A549 (cell line): ENCODE measurements at regions not wholly inside any gene's neighbourhood (a gene's known extent, or its start where the extent isn't known, plus 50 kb on each side); places are given as distances from the start of the nearest gene placed in this dataset.

ENCODE experiments used
- BHLHE40 ChIP-seq: IDR thresholded peaks from 2 replicates; pipeline ENCODE4 v1.6.1; 2012; ENCODE audit warnings: low read depth, low read length, inconsistent platforms
- CEBPB ChIP-seq, 2 experiments: fragments of >200 bp in 1 of 2; sonication (Bioruptor Twin) in 1 of 2; formaldehyde crosslinking in 1 of 2; IDR thresholded peaks; 2 replicates each; pipeline ENCODE4 v1.6.1; 2012 to 2016
- CHD2 ChIP-seq: fragments of 150-350 bp; IDR thresholded peaks from 2 replicates; pipeline ENCODE4 v1.6.1; 2014; ENCODE audit warnings: low read length; ENCODE audit not compliant: partially characterized antibody
- CHD4 ChIP-seq: fragments of 200-600 bp; sonication (generic); IDR thresholded peaks from 2 replicates; pipeline ENCODE4 v1.6.1; 2016; ENCODE audit warnings: antibody characterized with exemption, mild to moderate bottlenecking, borderline replicate concordance
- CTCF ChIP-seq: fragments of >200 bp; sonication (Bioruptor Twin); formaldehyde crosslinking; IDR thresholded peaks from 3 replicates; pipeline ENCODE4 v1.5.1; 2016
- EHF ChIP-seq: fragments of 250-450 bp; sonication (Bioruptor Pico); IDR thresholded peaks from 2 replicates; pipeline ENCODE4 v1.5.0; 2020; ENCODE audit warnings: mild to moderate bottlenecking
- ELK1 ChIP-seq: fragments of 150-350 bp; IDR thresholded peaks from 2 replicates; pipeline ENCODE4 v1.6.1; 2014; ENCODE audit warnings: low read depth, mild to moderate bottlenecking, low read length
- HDAC2 ChIP-seq: fragments of 200-600 bp; sonication (generic); IDR thresholded peaks from 2 replicates; pipeline ENCODE4 v1.6.1; 2016
- JUNB ChIP-seq: fragments of >200 bp; sonication (Bioruptor Twin); formaldehyde crosslinking; IDR thresholded peaks from 2 replicates; pipeline ENCODE4 v1.6.1; 2016
- KDM5A ChIP-seq: fragments of 200-600 bp; sonication (generic); IDR thresholded peaks from 2 replicates; pipeline ENCODE4 v1.6.1; 2016; ENCODE audit warnings: antibody characterized with exemption, mild to moderate bottlenecking
- MAZ ChIP-seq: fragments of 150-350 bp; IDR thresholded peaks from 2 replicates; pipeline ENCODE4 v1.6.1; 2014; ENCODE audit warnings: antibody characterized with exemption, low read depth, low read length, borderline replicate concordance
- NR3C1 ChIP-seq: fragments of >200 bp; sonication (Bioruptor Twin); formaldehyde crosslinking; IDR thresholded peaks from 3 replicates; pipeline ENCODE4 v1.6.1; 2017
- POLR2A ChIP-seq: IDR thresholded peaks from 2 replicates; pipeline ENCODE4 v1.6.1; 2012; ENCODE audit warnings: mild to moderate bottlenecking, low read length

- TF ChIP-seq CTCF: no peak
- no peak for TF ChIP-seq CHD4
- no peak for TF ChIP-seq BHLHE40
- no peak for TF ChIP-seq NR3C1
- TF ChIP-seq CEBPB (IDR thresholded peaks at IDR 0.05): no peak
- no peak for TF ChIP-seq EHF (CRISPR knock-in tag)
- TF ChIP-seq CHD2: no peak
- no peak for TF ChIP-seq HDAC2
- no peak for TF ChIP-seq KDM5A
- TF ChIP-seq POLR2A: no peak
- TF ChIP-seq JUNB: no peak
- TF ChIP-seq ELK1: no peak
- no peak for TF ChIP-seq MAZ
Observed at GRCh38 chr3:106848099-106848498, 529.1 kb upstream of the CCDC54 start.
